A673 (cell line): ENCODE measurements at regions not wholly inside any gene's neighbourhood (a gene's known extent, or its start where the extent isn't known, plus 50 kb on each side); places are given as distances from the start of the nearest gene placed in this dataset.

Source experiments
- BruUV-seq: library from RNA; stranded (reverse); fragments of 400-500 nt; replicated peaks from 2 replicates; lab custom pipeline; 2021; lab: Mats Ljungman, UMichigan
- CTCF ChIA-PET: fragments of 300-600 bp; sonication (Branson Sonifier 250); formaldehyde crosslinking; loops from one replicate; lab custom pipeline; 2022; ENCODE audit warnings: antibody characterized with exemption; lab: Charles Lee
- POLR2A ChIA-PET: fragments of 300-600 bp; sonication (Branson Sonifier 250); formaldehyde crosslinking; loops from one replicate; lab custom pipeline; 2022; ENCODE audit warnings: antibody characterized with exemption; ENCODE audit not compliant: low non-redundant PET; lab: Charles Lee
- DNase-seq: peaks from one replicate; pipeline ENCODE4 v3.0.0-alpha.2; 2015; ENCODE audit warnings: low spot score
- H3K27ac ChIP-seq: fragments of 200-600 bp; sonication (generic); 2 replicates; pipeline ENCODE4 v1.5.1; 2016; ENCODE audit warnings: mixed run types, low read depth, mild to moderate bottlenecking, mixed read lengths, antibody characterized with exemption, low read length; ENCODE audit not compliant: poor library complexity, severe bottlenecking
- H3K27me3 ChIP-seq: fragments of 200-600 bp; sonication (generic); replicated peaks from 2 replicates; pipeline ENCODE4 v1.6.1; 2017; ENCODE audit warnings: mixed run types, low read depth, mild to moderate bottlenecking, mixed read lengths, antibody characterized with exemption, low read length; ENCODE audit not compliant: insufficient read depth, poor library complexity
- H3K36me3 ChIP-seq: fragments of 200-600 bp; sonication (generic); 2 replicates; pipeline ENCODE4 v1.6.1; 2016; ENCODE audit warnings: mixed run types, mild to moderate bottlenecking, mixed read lengths, antibody characterized with exemption, low read length; ENCODE audit not compliant: insufficient read depth, poor library complexity, severe bottlenecking
- H3K4me1 ChIP-seq: fragments of 200-600 bp; sonication (generic); 2 replicates; pipeline ENCODE4 v1.6.1; 2017; ENCODE audit warnings: mixed run types, mild to moderate bottlenecking, mixed read lengths, antibody characterized with exemption, low read length; ENCODE audit not compliant: insufficient read depth, poor library complexity, severe bottlenecking
- H3K4me3 ChIP-seq: fragments of 200-600 bp; sonication (generic); 2 replicates; pipeline ENCODE4 v1.5.1; 2016; ENCODE audit warnings: low read depth, mixed run types, mild to moderate bottlenecking, mixed read lengths, low read length; ENCODE audit not compliant: poor library complexity, severe bottlenecking
- H3K9me3 ChIP-seq: fragments of 200-600 bp; sonication (generic); 2 replicates; pipeline ENCODE4 v1.6.1; 2016; ENCODE audit warnings: mixed run types, low read depth, mild to moderate bottlenecking, mixed read lengths, antibody characterized with exemption, low read length; ENCODE audit not compliant: poor library complexity, severe bottlenecking
- EZH2 ChIP-seq: fragments of 200-600 bp; sonication (generic); IDR thresholded peaks from 2 replicates; pipeline ENCODE4 v1.6.1; 2017; ENCODE audit warnings: borderline replicate concordance, low read depth, mild to moderate bottlenecking, mixed read lengths, antibody characterized with exemption, low read length; ENCODE audit not compliant: poor library complexity, severe bottlenecking
- intact Hi-C: fragments of 100-400 bp; cut with micrococcal nuclease; formaldehyde crosslinking; loops from one replicate; pipeline ENCODE4 v1.10.0; 2022; ENCODE audit not compliant: unreplicated experiment
- TF ChIP-seq, protein P1 (sequence below): fragments of 300-800, 200-600 bp; sonication (generic); conservative IDR thresholded peaks from 2 replicates; pipeline ENCODE4 v1.5.1; 2017; ENCODE audit warnings: low read depth, mild to moderate bottlenecking, antibody characterized with exemption, low read length, moderate library complexity, mixed read lengths

DNA sequence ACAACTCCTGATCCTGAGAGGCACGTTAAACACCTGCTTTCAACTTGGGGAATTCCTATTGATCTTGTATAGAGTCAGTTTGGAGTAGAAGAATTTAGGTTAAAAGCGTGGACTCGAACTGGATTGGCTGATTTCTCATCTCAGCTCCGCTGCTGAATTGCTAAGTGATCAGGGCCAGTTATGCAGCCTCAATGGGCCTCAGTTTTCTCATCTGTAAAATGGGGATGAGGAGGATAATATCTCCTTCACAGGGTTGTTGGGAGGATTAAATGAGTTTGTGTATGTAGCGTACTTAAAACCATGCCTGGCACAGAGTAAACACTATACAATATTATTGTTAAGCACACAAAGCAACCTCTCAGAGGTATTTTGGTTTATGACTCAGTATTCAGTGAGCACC lies 53.2 kb upstream of the HEPHL1 start:
- no peak for DNase-seq
- no peak overlapping the region for H3K27ac ChIP-seq
- H3K4me3 ChIP-seq = no peak overlapping the region
- no peaks in the 10 kb centered on the region for H3K4me1 ChIP-seq
- POLR2A ChIA-PET = no interaction called here
- H3K36me3 ChIP-seq = no peaks in the 10 kb centered on the region
- peaks cover 17% of the 10 kb centered on the region for H3K27me3 ChIP-seq
- H3K9me3 ChIP-seq = no peaks in the 10 kb centered on the region
- TF ChIP-seq, protein P1, sequence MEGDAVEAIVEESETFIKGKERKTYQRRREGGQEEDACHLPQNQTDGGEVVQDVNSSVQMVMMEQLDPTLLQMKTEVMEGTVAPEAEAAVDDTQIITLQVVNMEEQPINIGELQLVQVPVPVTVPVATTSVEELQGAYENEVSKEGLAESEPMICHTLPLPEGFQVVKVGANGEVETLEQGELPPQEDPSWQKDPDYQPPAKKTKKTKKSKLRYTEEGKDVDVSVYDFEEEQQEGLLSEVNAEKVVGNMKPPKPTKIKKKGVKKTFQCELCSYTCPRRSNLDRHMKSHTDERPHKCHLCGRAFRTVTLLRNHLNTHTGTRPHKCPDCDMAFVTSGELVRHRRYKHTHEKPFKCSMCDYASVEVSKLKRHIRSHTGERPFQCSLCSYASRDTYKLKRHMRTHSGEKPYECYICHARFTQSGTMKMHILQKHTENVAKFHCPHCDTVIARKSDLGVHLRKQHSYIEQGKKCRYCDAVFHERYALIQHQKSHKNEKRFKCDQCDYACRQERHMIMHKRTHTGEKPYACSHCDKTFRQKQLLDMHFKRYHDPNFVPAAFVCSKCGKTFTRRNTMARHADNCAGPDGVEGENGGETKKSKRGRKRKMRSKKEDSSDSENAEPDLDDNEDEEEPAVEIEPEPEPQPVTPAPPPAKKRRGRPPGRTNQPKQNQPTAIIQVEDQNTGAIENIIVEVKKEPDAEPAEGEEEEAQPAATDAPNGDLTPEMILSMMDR = no peak
- TF ChIP-seq EZH2 = no peak
- intact Hi-C loops = no loop called here
- CTCF ChIA-PET = no interaction called here
- BruUV-seq = no TSS peak

DNA sequence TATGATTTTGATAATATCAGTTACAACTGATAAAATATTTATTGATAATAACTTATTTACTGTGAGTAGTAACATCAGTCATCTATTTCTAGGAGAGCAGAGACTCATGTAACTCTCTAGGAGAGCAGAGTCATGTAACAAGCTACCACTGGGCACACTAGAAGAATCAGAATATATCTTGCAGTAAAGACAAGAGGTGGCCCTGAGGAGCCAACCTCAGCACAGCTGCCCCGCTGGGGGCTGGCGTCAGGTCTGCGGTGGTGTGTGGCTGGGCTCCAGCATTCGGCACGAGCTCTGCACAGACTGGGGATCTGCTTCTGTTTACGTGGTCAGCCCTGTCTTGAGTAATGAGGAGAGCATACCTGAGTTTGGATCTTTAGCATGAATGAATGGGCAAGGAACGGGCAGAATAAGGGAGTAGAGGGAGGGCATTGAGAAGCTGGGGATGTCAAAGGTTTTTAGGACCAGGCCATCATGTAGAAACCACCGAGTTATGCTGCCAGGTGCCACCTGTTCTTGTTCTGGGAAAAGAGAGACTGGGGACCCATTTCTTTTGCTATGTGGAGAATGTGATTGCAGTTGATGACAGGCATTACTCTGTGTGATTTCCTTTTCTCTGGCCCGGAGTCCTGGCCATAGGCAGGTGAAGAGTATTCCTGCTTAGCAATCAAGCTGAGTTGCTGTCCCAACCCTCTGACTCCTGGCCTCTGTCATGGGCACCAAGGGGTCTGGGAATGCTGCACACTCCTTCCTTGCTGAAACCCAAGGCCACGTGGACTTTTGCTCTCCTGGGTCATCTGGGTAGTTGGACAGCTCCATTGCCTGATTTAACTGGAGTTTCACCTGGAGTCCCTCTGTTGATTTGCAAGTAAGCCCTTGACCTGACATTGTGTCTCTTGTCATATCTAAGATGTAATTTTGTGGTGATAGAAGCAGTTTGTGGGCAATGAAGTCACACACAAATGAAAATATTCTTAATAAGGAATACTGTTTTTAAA lies 50.9 kb upstream of the HEPHL1 start:
- no peak overlapping the region for H3K4me3 ChIP-seq
- H3K4me1 ChIP-seq = no peaks in the 10 kb centered on the region
- peaks cover 7% of the 10 kb centered on the region for H3K9me3 ChIP-seq
- TF ChIP-seq, protein P1 = no peak
- no peak for TF ChIP-seq EZH2
- no peaks in the 10 kb centered on the region for H3K36me3 ChIP-seq
- BruUV-seq = no TSS peak
- intact Hi-C loops = no loop called here
- ChIA-PET CTCF (no interaction called here), POLR2A (no interaction called here)
- peaks cover 17% of the 10 kb centered on the region for H3K27me3 ChIP-seq
- no peak for DNase-seq
- no peak overlapping the region for H3K27ac ChIP-seq
